ENCODE measurements at regions not wholly inside any gene's neighbourhood (a gene's known extent, or its start where the extent isn't known, plus 50 kb on each side); places are given as distances from the start of the nearest gene placed in this dataset.

- H2BK15ac ChIP-seq (ENCODE audit: low read depth, low read length) = no peak overlapping the region
- POLR2A ChIA-PET (ENCODE audit: unreplicated experiment) = no interaction called here
- intact Hi-C loops (cut with micrococcal nuclease) (no loop called here), dilution Hi-C loops (cut with HindIII; ENCODE audit: low sequenced_read_pairs, unreplicated experiment) (no loop called here), in situ Hi-C loops (cut with MboI; ENCODE audit: low sequenced_read_pairs) (no loop called here)
- H2BK5ac ChIP-seq (ENCODE audit: low read depth, low read length, poor library complexity, severe bottlenecking) = no peak overlapping the region
- no peak overlapping the region for H3K18ac ChIP-seq (ENCODE audit: low read depth, low read length)
- DNase-seq (no peak), ATAC-seq (ENCODE audit: low read depth) (no peak)
- TF ChIP-seq MXI1 (IDR thresholded peaks at IDR 0.05; ENCODE audit: borderline replicate concordance, low read depth, low read length) (no peak), CEBPB (IDR thresholded peaks at IDR 0.05; ENCODE audit: low read depth, low read length) (no peak), RCOR1 (IDR thresholded peaks at IDR 0.05; ENCODE audit: insufficient replicate concordance, low read length) (no peak), RAD21 (IDR thresholded peaks at IDR 0.05; ENCODE audit: low read length) (no peak), MAFK (IDR thresholded peaks at IDR 0.05; ENCODE audit: low read depth, low read length) (no peak), ELK1 (IDR thresholded peaks at IDR 0.05; ENCODE audit: borderline replicate concordance, low read depth, low read length) (no peak), SMC3 (IDR thresholded peaks at IDR 0.05; ENCODE audit: low read depth, low read length) (no peak), USF2 (IDR thresholded peaks at IDR 0.05; ENCODE audit: low read depth, low read length) (no peak)
- H2AFZ ChIP-seq (replicated peaks; ENCODE audit: low read length, poor library complexity) = no peak overlapping the region
- no peak overlapping the region for H3K27ac ChIP-seq (ENCODE audit: insufficient read depth, low read length)
- H3K56ac ChIP-seq (ENCODE audit: extremely low read depth, insufficient read depth, low read length) = no peak overlapping the region
- H4K20me1 ChIP-seq (ENCODE audit: insufficient read depth, low read length) = peaks cover 8% of the 10 kb centered on the region; the same call in 1 of the 2 replicates
- H3K14ac ChIP-seq (replicated peaks; ENCODE audit: low read depth, low read length) = no peak overlapping the region
- H2AK9ac ChIP-seq (replicated peaks; ENCODE audit: low read depth, low read length, poor library complexity) = no peak overlapping the region
- no peak overlapping the region for H2BK20ac ChIP-seq (ENCODE audit: low read depth, low read length)
- no peak overlapping the region for H3K23ac ChIP-seq (ENCODE audit: low read depth, low read length)
- H2AK5ac ChIP-seq (ENCODE audit: low read depth, low read length) = no peak overlapping the region
- no peak overlapping the region for H4K91ac ChIP-seq (ENCODE audit: insufficient read depth, low read depth, low read length)
- H3K36me3 ChIP-seq (ENCODE audit: control insufficient read depth, insufficient read depth, low read length) = no peaks in the 10 kb centered on the region
- no peaks in the 10 kb centered on the region for H3K9me1 ChIP-seq (ENCODE audit: insufficient read depth, low read length)
- no peak overlapping the region for H3K9ac ChIP-seq (ENCODE audit: low read depth, low read length)
- H4K5ac ChIP-seq (ENCODE audit: low read depth, low read length) = no peak overlapping the region
- H4K8ac ChIP-seq (ENCODE audit: low read depth in 2 of 2, low read length in 2 of 2) = no peak overlapping the region
- H3K79me1 ChIP-seq (ENCODE audit: low read depth in 1 of 2, low read length in 2 of 2) = peaks cover 21 to 31% of the 10 kb centered on the region in 2 experiments; a peak in 3 of 4 replicates
- H3K4me1 ChIP-seq (ENCODE audit: control insufficient read depth, insufficient read depth, low read length) = no peaks in the 10 kb centered on the region
- H3K9me3 ChIP-seq (ENCODE audit: control insufficient read depth, insufficient read depth, low read length) = no peaks in the 10 kb centered on the region
- H3K4ac ChIP-seq (ENCODE audit: low read depth, low read length) = no peak overlapping the region
- WGBS, 2 experiments (ENCODE audit: extremely low coverage in 2 of 2, insufficient read length in 1 of 2) = 40% methylated on average over 1 of the region's 1 CpG; no CpG with 5 or more reads in 1 of the 2 experiments
- H3K4me3 ChIP-seq (ENCODE audit: insufficient read depth, low read depth, low read length) = no peak overlapping the region
- CTCF ChIA-PET = no interaction called here
- H3K27me3 ChIP-seq (ENCODE audit: control insufficient read depth, insufficient read depth, low read length) = no peaks in the 10 kb centered on the region
- BruUV-seq (replicated peaks) = no TSS peak
- H3K4me2 ChIP-seq (ENCODE audit: low read depth, low read length) = no peak overlapping the region
- H2BK120ac ChIP-seq (ENCODE audit: low read depth, low read length) = no peak overlapping the region
Measured at GRCh38 chr3:51604212-51604611, 65.7 kb downstream of the RAD54L2 start.

Measured in IMR-90 (cell line).